ENCODE measurements at regions not wholly inside any gene's neighbourhood (a gene's known extent, or its start where the extent isn't known, plus 50 kb on each side); places are given as distances from the start of the nearest gene placed in this dataset.

DNA sequence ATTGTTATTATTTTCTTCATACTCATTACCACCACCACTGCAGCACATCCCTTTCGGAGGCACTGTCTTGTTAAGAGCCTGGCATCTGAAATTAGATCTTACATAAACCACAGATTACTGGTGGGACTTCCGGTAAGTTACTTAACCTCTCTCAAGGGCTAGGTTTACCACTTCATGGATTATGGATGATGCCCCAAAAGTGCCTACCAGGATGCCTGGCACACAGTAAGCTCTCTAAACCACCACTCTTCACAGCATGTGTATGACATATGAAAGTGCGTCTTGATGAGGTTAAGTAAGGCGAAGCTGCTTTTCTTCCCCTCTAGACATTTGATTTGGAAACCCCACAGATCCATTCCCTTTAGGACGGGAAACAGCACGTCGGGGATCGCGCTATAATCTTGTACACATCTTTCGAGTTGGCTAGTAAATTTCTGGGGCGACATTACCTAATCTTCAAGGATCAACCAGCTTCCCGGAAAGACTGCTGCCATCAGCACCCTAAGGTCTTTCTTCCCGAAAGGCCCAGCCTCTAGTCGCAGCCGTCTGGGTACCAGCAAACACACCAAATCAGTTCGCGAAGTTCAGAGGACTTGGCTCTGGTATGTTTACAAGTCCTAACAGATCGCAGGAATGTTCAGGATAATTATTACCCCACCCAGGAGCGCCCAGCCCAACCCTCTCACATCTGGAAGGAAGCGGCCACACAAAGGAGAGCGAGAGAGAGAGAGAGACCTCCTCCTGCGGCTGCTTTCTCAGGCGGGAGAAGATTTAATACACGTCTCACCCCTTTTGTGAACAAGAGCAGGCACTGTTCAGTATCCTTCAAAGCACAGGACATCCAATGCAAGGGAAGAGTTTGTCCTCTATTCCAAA is 155.1 kb upstream of the FRMD4B start:
- Histone ChIP-seq H3K4me3 (peak overlapping the region in 1 of 2 donors; percentile 57), H3K27ac (no peak overlapping the region), H3K9me3 (no peaks in the 10 kb centered on the region), H3K27me3 (no peaks in the 10 kb centered on the region), H3K4me1 (peaks cover 5% of the 10 kb centered on the region), H3K36me3 (ENCODE audit: low read depth, missing control alignments) (no peaks in the 10 kb centered on the region)
- TF ChIP-seq, protein P1, sequence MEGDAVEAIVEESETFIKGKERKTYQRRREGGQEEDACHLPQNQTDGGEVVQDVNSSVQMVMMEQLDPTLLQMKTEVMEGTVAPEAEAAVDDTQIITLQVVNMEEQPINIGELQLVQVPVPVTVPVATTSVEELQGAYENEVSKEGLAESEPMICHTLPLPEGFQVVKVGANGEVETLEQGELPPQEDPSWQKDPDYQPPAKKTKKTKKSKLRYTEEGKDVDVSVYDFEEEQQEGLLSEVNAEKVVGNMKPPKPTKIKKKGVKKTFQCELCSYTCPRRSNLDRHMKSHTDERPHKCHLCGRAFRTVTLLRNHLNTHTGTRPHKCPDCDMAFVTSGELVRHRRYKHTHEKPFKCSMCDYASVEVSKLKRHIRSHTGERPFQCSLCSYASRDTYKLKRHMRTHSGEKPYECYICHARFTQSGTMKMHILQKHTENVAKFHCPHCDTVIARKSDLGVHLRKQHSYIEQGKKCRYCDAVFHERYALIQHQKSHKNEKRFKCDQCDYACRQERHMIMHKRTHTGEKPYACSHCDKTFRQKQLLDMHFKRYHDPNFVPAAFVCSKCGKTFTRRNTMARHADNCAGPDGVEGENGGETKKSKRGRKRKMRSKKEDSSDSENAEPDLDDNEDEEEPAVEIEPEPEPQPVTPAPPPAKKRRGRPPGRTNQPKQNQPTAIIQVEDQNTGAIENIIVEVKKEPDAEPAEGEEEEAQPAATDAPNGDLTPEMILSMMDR (IDR thresholded peaks at IDR 0.05): no peak
- intact Hi-C loops (cut with DNase I; ENCODE audit: low total_unique reads): no loop called here
- DNase-seq: no peak
- 15 to 17% methylated on average over 18 to 24 of the region's 24 CpGs for WGBS, 2 donors

DNA sequence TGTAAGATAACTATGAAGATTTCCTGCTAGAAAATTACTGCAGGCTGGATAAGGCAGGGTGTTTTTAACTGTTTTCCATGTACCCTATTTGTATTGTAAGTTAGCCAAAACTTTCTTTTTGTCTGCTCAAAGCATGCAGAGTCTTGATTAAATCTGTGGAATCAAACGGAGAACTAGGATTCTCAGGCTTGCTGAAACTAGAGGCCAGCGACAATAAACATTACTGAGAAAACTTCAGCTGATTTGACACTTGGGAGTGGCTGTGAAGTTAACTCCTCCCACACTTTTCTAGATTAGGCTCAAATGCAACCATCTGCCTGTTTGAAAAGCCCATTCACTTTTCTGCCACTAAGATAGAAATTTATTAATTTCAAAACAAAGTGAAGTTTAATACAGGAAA is 153.2 kb upstream of the FRMD4B start:
- no peak overlapping the region for H3K4me3 ChIP-seq
- no peaks in the 10 kb centered on the region for H3K27me3 ChIP-seq
- DNase-seq: no peak
- no peak overlapping the region for H3K27ac ChIP-seq
- no peaks in the 10 kb centered on the region for H3K36me3 ChIP-seq (ENCODE audit: low read depth, missing control alignments)
- no peak for TF ChIP-seq POLR2A (IDR thresholded peaks at IDR 0.05)
- TF ChIP-seq, protein P1 (IDR thresholded peaks at IDR 0.05): no peak
- peaks cover 5% of the 10 kb centered on the region for H3K4me1 ChIP-seq
- intact Hi-C loops (cut with DNase I; ENCODE audit: low total_unique reads): no loop called here
- no peaks in the 10 kb centered on the region for H3K9me3 ChIP-seq
- 16 to 21% methylated on average over 2 of the region's 2 CpGs for WGBS, 2 donors

DNA sequence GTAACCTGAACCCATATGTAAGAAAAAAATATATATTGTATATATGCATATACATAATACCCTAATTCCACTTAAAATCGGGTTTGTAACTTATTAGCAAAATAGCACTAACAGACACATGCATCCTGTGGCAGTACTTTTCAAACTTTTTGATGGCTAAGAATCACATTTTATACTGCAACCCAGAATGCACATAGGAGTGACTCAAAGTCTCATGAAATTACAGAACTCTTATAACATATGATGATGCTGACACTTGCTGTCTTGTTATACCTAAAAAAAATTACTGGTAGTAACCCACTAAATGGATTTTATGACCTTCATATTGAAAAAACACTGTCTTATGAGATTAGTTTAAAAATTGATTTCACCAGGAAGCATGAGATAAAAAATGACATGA is 152.4 kb upstream of the FRMD4B start:
- Histone ChIP-seq H3K27ac (no peak overlapping the region), H3K4me3 (no peak overlapping the region), H3K4me1 (peaks cover 5% of the 10 kb centered on the region), H3K27me3 (no peaks in the 10 kb centered on the region), H3K36me3 (ENCODE audit: low read depth, missing control alignments) (no peaks in the 10 kb centered on the region), H3K9me3 (no peaks in the 10 kb centered on the region)
- intact Hi-C loops (cut with DNase I; ENCODE audit: low total_unique reads): no loop called here
- 82 to 90% methylated on average over 1 of the region's 1 CpG for WGBS, 2 donors
- TF ChIP-seq, protein P1 (IDR thresholded peaks at IDR 0.05): no peak
- TF ChIP-seq POLR2A (IDR thresholded peaks at IDR 0.05): no peak
- no peak for DNase-seq

GRCh38 chr3:69536306-69537020 is 150.6 kb upstream of the FRMD4B start:
- TF ChIP-seq, protein P1 (IDR thresholded peaks at IDR 0.05): no peak
- no peak for TF ChIP-seq POLR2A (IDR thresholded peaks at IDR 0.05)
- Histone ChIP-seq H3K36me3 (ENCODE audit: low read depth, missing control alignments) (no peaks in the 10 kb centered on the region), H3K4me1 (peaks cover 5% of the 10 kb centered on the region), H3K27me3 (no peaks in the 10 kb centered on the region), H3K4me3 (no peak overlapping the region), H3K27ac (no peak overlapping the region), H3K9me3 (no peaks in the 10 kb centered on the region)
- DNase-seq: no peak
- 91 to 94% methylated on average over 4 to 19 of the region's 19 CpGs for WGBS, 2 donors
- intact Hi-C loops (cut with DNase I; ENCODE audit: low total_unique reads): no loop called here

Data from testis (tissue), 2 donors.